ENCODE measurements at regions not wholly inside any gene's neighbourhood (a gene's known extent, or its start where the extent isn't known, plus 50 kb on each side); places are given as distances from the start of the nearest gene placed in this dataset.

GRCh38 chr5:19301271-19301670 lies 686.7 kb downstream of the CDH18 start (continued):
- TF ChIP-seq REST (IDR thresholded peaks at IDR 0.05; ENCODE audit: unreplicated experiment), result no peak
- no peak for TF ChIP-seq STAT1 (IDR thresholded peaks at IDR 0.05; ENCODE audit: unreplicated experiment)

GRCh38 chr5:19314840-19315239 lies 673.2 kb downstream of the CDH18 start:
- H3K9me3 Mint-ChIP-seq, result peaks cover 9% of the 10 kb centered on the region; the same call in 2 of the 3 replicates
- H3K79me2 ChIP-seq (replicated peaks; ENCODE audit: insufficient read depth), result no peaks in the 10 kb centered on the region
- no peaks in the 10 kb centered on the region for H3K27me3 ChIP-seq (ENCODE audit: insufficient read depth)
- no peak overlapping the region for H3K4me3 ChIP-seq
- no peak overlapping the region for H3K27ac Mint-ChIP-seq
- no peak for TF ChIP-seq JUNB (IDR thresholded peaks at IDR 0.05; ENCODE audit: unreplicated experiment)
- peak in 1 of 2 experiments; percentile 30; a peak in 1 of 4 replicates for TF ChIP-seq CTCF (conservative IDR thresholded peaks at IDR 0.05; ENCODE audit: low read depth in 2 of 2)
- no peak overlapping the region for H3K27ac ChIP-seq (ENCODE audit: low read depth)
- no peak overlapping the region for H3K4me2 ChIP-seq
- DNase-seq (ENCODE audit: low spot score) (peak; percentile 35), ATAC-seq (no peak)
- peaks cover 17% of the 10 kb centered on the region for H3K9me2 ChIP-seq (ENCODE audit: insufficient read depth)
- H3F3A ChIP-seq (replicated peaks; ENCODE audit: low read depth), result no peaks in the 10 kb centered on the region
- peaks cover 13% of the 10 kb centered on the region; the same call in 1 of the 2 replicates for H3K4me1 ChIP-seq (ENCODE audit: insufficient read depth)
- H2AFZ ChIP-seq, result no peak overlapping the region
- no peak overlapping the region for H3K4me3 Mint-ChIP-seq
- H3K36me3 Mint-ChIP-seq (ENCODE audit: low read depth), result peaks cover 4% of the 10 kb centered on the region; the same call in 2 of the 3 replicates
- H3K27me3 Mint-ChIP-seq (ENCODE audit: insufficient read depth, low read depth, poor library complexity), result peaks cover 2% of the 10 kb centered on the region
- H3K36me3 ChIP-seq (ENCODE audit: insufficient read depth), result no peaks in the 10 kb centered on the region
- peaks cover 5% of the 10 kb centered on the region for H3K4me1 Mint-ChIP-seq
- no peaks in the 10 kb centered on the region for H4K20me1 ChIP-seq (replicated peaks; ENCODE audit: insufficient read depth)

- H3K4me1 Mint-ChIP-seq, result peaks cover 8% of the 10 kb centered on the region
- H3K79me2 ChIP-seq (replicated peaks; ENCODE audit: insufficient read depth), result no peaks in the 10 kb centered on the region
- no peaks in the 10 kb centered on the region for H3K27me3 ChIP-seq (ENCODE audit: insufficient read depth)
- H4K20me1 ChIP-seq (replicated peaks; ENCODE audit: insufficient read depth), result no peaks in the 10 kb centered on the region
- H3K9me3 Mint-ChIP-seq, result no peaks in the 10 kb centered on the region
- peaks cover under 1% of the 10 kb centered on the region; the same call in 1 of the 2 replicates for H3K4me1 ChIP-seq (ENCODE audit: insufficient read depth)
- H3K36me3 ChIP-seq (ENCODE audit: insufficient read depth), result no peaks in the 10 kb centered on the region
- H3K4me3 Mint-ChIP-seq, result no peak overlapping the region
- H3K9me2 ChIP-seq (ENCODE audit: insufficient read depth), result no peaks in the 10 kb centered on the region
- no peaks in the 10 kb centered on the region; the same call in 1 of the 3 replicates for H3K36me3 Mint-ChIP-seq (ENCODE audit: low read depth)
- ATAC-seq (no peak), DNase-seq (ENCODE audit: low spot score) (no peak)
- H3K27ac ChIP-seq (ENCODE audit: low read depth), result no peak overlapping the region
- H3K4me2 ChIP-seq, result no peak overlapping the region
- no peak overlapping the region for H3K4me3 ChIP-seq
- no peak overlapping the region for H2AFZ ChIP-seq
- no peak overlapping the region for H3K27ac Mint-ChIP-seq
- H3K27me3 Mint-ChIP-seq (ENCODE audit: insufficient read depth, low read depth, poor library complexity), result peaks cover 2% of the 10 kb centered on the region
- no peaks in the 10 kb centered on the region for H3F3A ChIP-seq (replicated peaks; ENCODE audit: low read depth)
- TF ChIP-seq EZH2phosphoT487 (IDR thresholded peaks at IDR 0.05; ENCODE audit: unreplicated experiment) (no peak), STAT1 (IDR thresholded peaks at IDR 0.05; ENCODE audit: unreplicated experiment) (no peak), REST (IDR thresholded peaks at IDR 0.05; ENCODE audit: unreplicated experiment) (no peak), CTCF (conservative IDR thresholded peaks at IDR 0.05; ENCODE audit: low read depth in 2 of 2) (no peak), ETS1 (IDR thresholded peaks at IDR 0.05) (no peak), CREB1 (CRISPR knock-in tag; IDR thresholded peaks at IDR 0.05; ENCODE audit: low read depth) (no peak), NANOG (IDR thresholded peaks at IDR 0.05; ENCODE audit: borderline replicate concordance) (no peak), POLR2AphosphoS5 (IDR thresholded peaks at IDR 0.05; ENCODE audit: low read depth) (no peak), EZH2 (IDR thresholded peaks at IDR 0.05; ENCODE audit: low read depth, unreplicated experiment) (no peak)
These were observed 668.7 kb downstream of the CDH18 start for GRCh38 chr5:19319252-19319651.
